Omental fat pad (tissue), 1 donor: ENCODE measurements at regions not wholly inside any gene's neighbourhood (a gene's known extent, or its start where the extent isn't known, plus 50 kb on each side); places are given as distances from the start of the nearest gene placed in this dataset.
"Not testable (repeated sequence)": the region's sequence is repeated elsewhere in the genome, so short reads cannot be mapped to it uniquely, and the experiment has no call there.

Experiments
- ATAC-seq: fragments of 150-250 bp; one replicate; pipeline ENCODE4 v1.9.1; 2016; ENCODE audit warnings: mild to moderate bottlenecking, moderate library complexity; ENCODE audit not compliant: low FRiP score
- DNase-seq: peaks from one replicate; pipeline ENCODE4 v3.0.0-alpha.2; 2019; ENCODE audit warnings: low spot score

DNA sequence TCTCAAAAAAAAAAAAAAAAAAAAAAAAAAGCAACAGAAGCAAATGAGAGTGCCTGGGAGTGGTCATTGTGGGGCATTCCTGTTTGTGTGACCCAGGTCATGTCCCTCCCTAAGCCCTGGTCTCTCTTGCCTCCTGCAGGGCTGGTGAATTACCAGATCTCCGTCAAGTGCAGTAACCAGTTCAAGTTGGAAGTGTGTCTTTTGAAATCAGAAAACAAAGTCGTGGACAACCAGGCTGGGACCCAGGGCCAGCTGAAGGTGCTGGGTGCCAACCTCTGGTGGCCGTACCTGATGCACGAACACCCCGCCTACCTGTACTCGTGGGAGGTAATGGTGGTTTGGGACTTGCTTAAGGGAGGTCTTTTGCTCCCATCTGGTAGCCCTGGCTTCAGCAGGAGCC lies 1362.0 kb downstream of the CDH12 start:
- DNase-seq, ATAC-seq: not testable (repeated sequence)

DNA sequence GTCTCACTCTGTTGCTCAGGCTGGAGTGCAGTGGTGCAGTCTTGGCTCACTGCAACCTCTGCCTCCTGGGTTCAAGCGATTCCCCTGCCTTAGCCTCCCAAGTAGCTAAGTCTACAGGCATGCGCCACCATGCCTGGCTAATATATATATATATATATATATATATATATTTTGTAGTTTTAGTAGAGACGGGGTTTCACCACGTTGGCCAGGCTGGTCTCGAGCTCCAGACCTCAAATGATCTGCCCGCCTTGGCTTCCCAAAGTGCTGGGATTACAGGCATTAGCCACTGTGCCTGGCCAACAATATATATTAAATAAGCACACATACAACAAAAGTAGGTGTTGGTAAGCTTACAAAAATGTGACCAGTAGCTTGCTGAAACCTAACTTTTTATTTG lies 1364.3 kb downstream of the CDH12 start:
- not testable (repeated sequence) for ATAC-seq, DNase-seq

DNA sequence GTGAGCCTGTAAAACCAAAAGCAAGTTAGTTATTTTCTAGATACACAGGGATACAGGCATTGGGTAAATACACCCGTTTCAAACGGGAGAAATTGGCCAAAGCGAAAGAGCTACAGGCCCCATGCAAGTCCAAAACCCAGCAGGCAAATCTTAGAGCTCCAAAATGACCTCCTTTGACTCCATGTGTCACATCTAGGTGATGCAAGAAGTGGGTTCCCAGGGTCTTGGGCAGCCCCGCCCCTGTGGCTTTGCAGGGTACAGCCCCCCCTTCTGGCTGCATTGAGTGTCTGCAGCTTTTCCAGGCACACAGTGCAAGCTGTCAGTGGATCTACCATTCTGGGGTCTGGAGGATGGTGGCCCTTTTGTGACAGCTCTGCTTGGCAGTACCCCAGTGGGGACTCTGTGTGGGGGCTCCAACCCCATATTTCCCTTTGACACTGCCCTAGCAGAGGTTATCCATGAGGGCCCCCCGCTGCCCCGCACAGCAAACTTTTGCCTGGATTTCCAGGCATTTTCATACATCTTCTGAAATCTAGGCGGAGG lies 1367.6 kb downstream of the CDH12 start:
- not testable (repeated sequence) for ATAC-seq, DNase-seq

DNA sequence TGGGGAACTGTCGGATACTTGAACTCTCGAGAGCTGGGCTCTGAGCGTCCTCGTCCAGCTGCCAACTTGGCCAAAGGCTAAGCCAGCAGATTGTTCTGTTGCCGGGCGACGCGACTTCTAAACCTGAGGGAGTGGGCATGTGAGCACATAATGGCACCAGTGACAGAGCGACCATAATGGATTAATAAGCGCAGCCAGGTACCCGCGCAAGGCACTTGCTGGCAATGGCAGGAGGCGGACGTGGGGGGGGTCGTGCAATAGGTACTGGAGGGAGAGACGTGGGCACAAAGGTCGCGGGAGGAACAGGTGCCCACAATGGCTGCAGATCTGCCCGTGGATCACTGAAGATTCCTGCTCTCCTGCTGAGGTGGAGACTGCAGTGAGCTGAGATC lies 1368.7 kb downstream of the CDH12 start:
- not testable (repeated sequence) for DNase-seq, ATAC-seq

DNA sequence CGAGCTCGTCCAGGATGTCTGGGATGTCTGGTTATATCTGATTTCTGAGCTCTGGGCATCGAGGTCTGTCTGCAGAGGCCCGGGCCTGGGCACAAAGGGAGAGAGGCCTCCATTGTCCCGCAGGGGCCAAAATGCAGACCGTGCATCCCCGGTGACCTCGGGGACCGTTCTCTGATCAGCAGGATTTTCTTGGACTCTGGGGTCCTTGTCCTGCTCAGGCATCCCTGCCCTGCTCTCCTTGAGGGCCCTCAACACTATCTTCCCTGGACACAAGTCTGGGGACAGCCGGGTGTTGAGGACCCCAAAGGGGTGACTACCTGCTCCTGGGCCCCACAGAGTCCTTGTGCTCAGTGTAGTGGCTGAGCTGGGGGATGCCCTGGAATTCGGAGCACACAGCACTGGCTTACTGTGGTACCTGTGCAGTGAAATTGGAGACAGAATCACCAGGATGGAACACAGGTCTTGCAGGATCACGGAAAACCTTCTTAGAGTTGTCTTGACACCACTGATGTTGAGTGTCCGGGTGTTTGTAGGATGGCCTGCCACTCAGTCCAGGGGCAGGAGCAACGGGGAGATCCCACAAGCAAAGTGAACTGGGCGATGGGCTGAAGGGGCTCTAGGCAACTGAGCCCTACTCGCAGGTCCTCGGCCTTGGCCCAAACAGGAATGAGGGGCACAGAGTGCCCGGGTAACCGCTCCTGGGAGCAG lies 1369.2 kb downstream of the CDH12 start:
- not testable (repeated sequence) for DNase-seq, ATAC-seq

DNA sequence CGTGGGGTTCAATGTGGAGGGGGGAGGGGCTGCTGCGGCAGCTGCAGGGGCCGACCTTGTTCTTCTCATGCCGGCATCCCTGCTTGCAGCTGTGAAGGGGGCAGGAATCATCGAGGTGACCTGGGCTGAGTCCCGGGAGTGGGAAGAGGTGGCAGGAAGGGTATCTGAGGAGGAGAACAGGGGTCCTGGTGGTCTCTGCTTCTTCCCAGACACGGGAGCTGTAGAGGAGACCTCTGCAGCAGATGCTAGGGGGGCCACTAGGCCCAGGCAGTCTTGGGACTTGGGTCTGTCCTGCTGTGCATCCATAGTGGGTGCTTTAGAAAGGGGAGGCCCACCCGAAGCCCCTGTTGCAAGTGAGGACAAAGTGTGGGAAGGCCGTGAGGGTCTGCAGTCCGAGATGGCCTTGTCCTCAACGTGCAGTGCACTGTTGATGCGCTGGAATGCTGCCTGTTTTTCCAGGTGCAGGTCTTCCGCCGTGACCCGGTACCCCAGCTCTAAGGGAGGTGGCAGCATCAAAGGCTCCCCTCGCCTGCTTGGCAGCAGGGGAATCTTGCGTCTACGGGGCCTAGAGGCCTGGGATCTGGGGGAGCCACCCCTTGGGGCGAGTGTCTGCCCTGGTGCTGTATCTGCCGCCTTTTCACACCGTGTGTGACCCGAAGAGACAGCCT lies 1370.0 kb downstream of the CDH12 start:
- not testable (repeated sequence) for ATAC-seq, DNase-seq

DNA sequence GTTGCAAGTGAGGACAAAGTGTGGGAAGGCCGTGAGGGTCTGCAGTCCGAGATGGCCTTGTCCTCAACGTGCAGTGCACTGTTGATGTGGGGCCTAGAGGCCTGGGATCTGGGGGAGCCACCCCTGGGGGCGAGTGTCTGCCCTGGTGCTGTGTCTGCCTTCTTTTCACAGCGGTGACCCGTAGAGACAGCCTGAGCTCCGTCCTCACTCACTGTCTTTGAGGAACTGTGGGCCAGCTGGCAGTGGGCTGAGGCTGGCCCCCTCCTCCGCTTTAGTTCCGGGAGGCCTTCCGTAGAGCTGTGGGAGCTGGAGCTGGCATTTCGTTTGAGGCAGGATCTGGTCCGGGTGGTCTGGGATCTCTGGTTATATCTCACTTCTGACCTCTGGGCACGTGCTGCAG lies 1370.6 kb downstream of the CDH12 start:
- ATAC-seq, DNase-seq: not testable (repeated sequence)

DNA sequence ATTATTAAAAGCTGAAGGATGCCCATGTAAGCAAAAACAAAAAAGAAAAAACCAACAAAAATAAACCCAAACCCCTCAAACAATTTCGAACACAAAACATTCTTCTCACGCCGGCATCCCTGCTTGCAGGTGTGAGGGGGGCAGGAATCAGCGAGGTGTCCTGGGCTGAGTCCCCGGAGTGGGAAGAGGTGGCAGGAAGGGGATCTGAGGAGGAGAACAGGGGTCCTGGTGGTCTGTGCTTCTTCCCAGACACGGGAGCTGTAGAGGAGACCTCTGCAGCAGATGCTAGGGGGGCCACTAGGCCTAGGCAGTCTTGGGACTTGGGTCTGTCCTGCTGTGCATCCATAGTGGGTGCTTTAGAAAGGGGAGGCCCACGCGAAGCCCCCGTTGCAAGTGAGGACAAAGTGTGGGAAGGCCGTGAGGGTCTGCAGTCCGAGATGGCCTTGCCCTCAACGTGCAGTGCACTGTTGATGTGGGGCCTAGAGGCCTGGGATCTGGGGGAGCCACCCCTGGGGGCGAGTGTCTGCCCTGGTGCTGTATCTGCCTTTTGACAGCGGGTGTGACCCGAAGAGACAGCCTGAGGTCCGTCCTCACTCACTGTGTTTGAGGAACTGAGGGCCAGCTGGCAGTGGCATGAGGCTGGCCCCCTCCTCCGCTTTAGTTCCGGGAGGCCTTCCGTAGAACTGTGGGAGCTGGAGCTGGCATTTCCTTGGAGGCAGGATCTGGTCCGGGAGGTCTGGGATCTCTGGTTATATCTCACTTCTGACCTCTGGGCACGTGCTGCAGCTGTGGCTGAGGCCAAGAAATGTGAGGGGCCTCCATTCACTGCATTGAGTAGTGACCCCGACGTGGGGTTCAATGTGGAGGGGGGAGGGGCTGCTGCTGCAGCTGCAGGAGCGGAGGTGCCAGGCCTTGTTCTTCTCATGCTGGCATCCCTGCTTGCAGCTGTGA lies 1371.5 kb downstream of the CDH12 start:
- not testable (repeated sequence) for ATAC-seq, DNase-seq

DNA sequence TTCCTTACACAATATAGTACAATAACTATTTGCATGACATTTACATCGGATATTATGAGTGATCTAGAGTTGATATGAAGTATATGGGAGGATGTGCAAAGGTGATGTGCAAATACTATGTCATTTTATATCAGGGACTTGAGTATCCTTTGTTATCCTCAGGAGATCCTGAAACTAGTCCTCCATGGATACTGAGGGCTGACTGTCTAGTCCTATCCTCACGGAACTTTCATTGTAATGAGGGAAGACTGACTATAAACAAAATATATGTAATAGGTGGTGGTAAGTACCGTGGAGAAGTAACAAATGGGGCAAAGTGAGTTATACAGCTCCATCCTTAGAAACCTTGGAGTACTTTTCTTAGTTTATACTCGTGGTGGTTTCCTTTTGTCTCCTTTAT lies 1373.1 kb downstream of the CDH12 start:
- not testable (repeated sequence) for DNase-seq, ATAC-seq

DNA sequence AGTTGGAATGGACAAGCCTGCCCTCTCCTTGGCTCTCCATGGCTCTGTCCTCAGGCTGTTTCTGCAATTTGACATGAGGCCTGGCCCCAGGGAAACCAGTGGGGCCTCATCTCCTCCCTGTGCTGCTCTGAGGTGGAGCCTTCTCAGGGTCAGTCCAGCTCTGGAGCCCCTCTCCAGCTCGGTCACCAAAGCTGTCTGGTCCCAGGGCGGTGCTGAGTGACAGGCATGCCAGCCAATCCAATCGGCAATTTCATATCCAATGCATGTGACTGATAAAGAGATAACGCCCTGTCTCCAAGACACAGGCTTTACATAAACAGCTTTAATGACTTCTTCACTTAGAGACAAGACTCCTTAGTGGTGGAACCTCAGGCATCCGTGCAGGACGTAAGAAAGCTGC lies 1379.2 kb downstream of the CDH12 start:
- not testable (repeated sequence) for ATAC-seq, DNase-seq

DNA sequence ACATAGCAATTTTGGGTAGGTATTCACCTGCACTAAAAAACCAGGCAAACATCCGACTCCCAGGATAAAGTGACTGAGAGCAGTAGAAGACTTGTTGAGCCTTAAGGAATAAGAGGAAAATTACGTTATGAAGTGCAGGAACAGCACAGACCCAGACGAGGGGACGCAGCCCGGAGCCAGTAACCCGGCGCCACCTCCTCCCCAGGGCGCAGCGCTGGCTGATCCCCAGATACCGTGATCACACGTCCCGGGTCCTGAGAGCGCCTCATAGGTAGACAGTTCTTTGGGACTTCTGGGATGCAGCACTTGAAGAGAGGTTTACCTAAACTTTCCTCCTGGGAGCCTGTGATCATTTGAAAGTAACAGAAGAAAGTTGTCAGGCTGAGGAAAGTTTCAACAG lies 1379.7 kb downstream of the CDH12 start:
- DNase-seq, ATAC-seq: not testable (repeated sequence)

DNA sequence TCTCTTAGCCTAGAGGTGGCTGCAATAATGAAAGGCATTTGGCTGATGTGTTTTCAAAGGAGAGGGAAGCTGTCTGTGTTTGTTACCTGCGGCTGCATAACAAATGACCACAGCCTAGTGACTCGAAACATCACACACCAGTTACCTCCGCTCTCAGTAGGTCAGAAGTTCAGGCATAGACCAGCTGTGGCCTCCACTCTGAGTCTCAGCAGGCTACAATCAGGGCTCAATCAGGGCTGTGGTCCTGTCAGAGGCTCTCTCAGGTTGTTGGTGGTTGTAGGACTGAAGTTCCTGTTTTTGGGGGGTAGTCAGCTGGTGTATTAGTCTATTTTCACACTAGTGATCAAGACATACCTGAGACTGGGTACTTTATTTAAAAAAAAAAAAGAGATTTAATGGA lies 1381.5 kb downstream of the CDH12 start:
- not testable (repeated sequence) for DNase-seq, ATAC-seq

DNA sequence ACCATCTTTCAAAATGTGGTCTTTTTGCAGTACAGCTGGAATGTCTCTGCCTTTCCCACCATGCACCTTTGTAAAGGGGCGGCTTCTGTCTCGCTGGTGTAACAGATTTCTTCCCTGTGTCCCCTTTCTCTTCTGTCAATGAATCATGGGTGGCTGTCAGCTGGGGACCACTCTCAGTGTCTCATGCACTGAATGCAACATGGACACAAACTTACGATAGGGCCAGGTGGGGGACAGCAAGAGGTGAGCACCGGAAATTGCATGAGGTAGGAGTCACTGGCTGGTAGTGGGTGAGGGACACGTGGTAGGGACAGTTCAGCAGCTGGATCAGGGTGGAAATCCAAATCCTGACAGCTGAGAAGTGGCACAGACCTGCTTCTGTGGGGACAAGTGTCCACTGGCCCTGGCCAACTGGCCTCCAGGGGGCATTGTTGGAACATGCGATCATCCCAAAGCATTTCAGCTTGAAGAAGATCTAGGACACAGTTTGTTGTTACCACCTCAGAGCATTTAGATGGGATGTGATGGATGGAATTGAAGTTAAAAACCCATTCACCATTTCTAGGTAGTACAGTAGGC lies 1383.5 kb downstream of the CDH12 start:
- peak; percentile 32 for ATAC-seq
- DNase-seq: not testable (repeated sequence)

DNA sequence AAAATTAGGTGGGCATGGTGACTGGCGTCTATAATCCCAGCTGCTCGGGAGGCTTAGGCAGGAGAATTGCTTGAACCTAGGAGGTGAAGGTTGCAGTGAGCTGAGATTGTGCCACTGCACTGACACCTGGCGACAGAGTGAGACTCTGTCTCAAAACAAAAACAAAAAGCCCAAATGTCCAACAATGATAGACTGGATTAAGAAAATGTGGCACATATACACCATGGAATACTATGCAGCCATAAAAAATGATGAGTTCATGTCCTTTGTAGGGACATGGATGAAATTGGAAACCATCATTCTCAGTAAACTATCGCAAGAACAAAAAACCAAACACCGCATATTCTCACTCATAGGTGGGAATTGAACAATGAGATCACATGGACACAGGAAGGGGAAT lies 1385.6 kb downstream of the CDH12 start:
- ATAC-seq, DNase-seq: not testable (repeated sequence)

DNA sequence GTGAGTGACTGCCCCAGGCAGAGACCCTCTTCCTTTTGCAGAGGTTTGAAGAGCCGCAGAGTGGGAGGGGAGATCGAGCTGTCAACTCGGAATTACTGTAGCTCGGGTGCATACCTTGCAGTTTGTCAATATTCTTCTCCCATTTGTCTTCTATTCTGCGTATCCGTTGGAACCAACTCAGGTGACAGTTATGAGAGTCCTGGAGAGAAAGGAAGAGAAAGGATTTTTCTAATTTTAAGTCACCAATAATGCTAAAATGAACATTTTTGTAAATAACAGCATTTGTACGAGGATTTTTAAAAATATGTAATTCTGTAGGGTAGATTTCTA lies 1393.4 kb downstream of the CDH12 start:
- peak; percentile 37 for ATAC-seq
- not testable (repeated sequence) for DNase-seq
